Osteoblast (primary cell): ENCODE measurements at regions not wholly inside any gene's neighbourhood (a gene's known extent, or its start where the extent isn't known, plus 50 kb on each side); places are given as distances from the start of the nearest gene placed in this dataset.
"Not testable (repeated sequence)": the region's sequence is repeated elsewhere in the genome, so short reads cannot be mapped to it uniquely, and the experiment has no call there.

ENCODE experiments used
- DNase-seq: peaks from one replicate; pipeline ENCODE4 v3.0.0; 2011; ENCODE audit warnings: low spot score, mixed read lengths; ENCODE audit not compliant: insufficient read length; ENCODE audit errors: missing footprints
- H2AFZ ChIP-seq: 2 replicates; pipeline ENCODE4 v1.6.0; 2011; ENCODE audit warnings: mild to moderate bottlenecking, low read length
- H3K27ac ChIP-seq: 2 replicates; pipeline ENCODE4 v1.5.1; 2011; ENCODE audit warnings: mild to moderate bottlenecking, low read depth, low read length, moderate library complexity
- H3K27me3 ChIP-seq: 2 replicates; pipeline ENCODE4 v1.6.0; 2012; ENCODE audit warnings: mild to moderate bottlenecking, control low read depth, inconsistent platforms, low read length, moderate library complexity; ENCODE audit not compliant: insufficient read depth
- H3K36me3 ChIP-seq: 2 replicates; pipeline ENCODE4 v1.5.1; 2011; ENCODE audit warnings: mild to moderate bottlenecking, low read length, control low read depth, moderate library complexity; ENCODE audit not compliant: insufficient read depth
- H3K4me1 ChIP-seq: 2 replicates; pipeline ENCODE4 v1.5.1; 2011; ENCODE audit warnings: mild to moderate bottlenecking, low read length, control low read depth, moderate library complexity; ENCODE audit not compliant: insufficient read depth
- H3K4me2 ChIP-seq: 2 replicates; pipeline ENCODE4 v1.6.0; 2011; ENCODE audit warnings: mild to moderate bottlenecking, low read length; ENCODE audit not compliant: insufficient read depth
- H3K4me3 ChIP-seq: fragments of 200-600 bp; sonication (generic); 3 replicates; pipeline ENCODE4 v1.5.1; 2012; ENCODE audit warnings: mild to moderate bottlenecking, low read length, inconsistent platforms; ENCODE audit not compliant: insufficient read depth
- H3K79me2 ChIP-seq: 2 replicates; pipeline ENCODE4 v1.6.0; 2012; ENCODE audit warnings: mild to moderate bottlenecking, low read length, control low read depth, inconsistent platforms; ENCODE audit not compliant: insufficient read depth
- H3K9me3 ChIP-seq: 2 replicates; pipeline ENCODE4 v1.5.1; 2011; ENCODE audit warnings: low read depth, low read length, control low read depth
- H4K20me1 ChIP-seq: 2 replicates; pipeline ENCODE4 v1.6.0; 2012; ENCODE audit warnings: mild to moderate bottlenecking, low read length, control low read depth; ENCODE audit not compliant: insufficient read depth

DNA sequence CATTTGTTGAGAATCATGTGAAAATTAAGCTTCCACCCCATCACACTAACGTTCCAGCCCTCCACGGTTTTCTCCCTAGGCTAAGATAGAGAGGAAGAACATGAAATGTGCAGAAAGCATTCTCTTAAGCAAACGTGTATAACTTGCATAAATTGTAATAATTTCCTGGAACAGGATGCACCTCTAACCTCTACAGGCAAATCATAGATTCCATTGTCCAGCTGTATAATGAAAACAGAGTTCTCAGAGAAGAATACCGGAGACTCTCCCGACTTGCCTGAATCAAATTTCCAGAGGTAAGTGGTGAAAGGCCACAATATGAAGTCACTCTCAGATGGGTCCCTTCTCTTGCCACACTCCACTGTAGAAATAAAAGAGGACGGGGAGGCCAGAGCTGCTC lies 87.7 kb downstream of the PPIAL4A start:
- DNase-seq, H3K4me2 ChIP-seq, H3K79me2 ChIP-seq, H3K27ac ChIP-seq, H3K4me3 ChIP-seq, H3K4me1 ChIP-seq, H3K9me3 ChIP-seq, H3K36me3 ChIP-seq, H3K27me3 ChIP-seq, H4K20me1 ChIP-seq, H2AFZ ChIP-seq: not testable (repeated sequence)

DNA sequence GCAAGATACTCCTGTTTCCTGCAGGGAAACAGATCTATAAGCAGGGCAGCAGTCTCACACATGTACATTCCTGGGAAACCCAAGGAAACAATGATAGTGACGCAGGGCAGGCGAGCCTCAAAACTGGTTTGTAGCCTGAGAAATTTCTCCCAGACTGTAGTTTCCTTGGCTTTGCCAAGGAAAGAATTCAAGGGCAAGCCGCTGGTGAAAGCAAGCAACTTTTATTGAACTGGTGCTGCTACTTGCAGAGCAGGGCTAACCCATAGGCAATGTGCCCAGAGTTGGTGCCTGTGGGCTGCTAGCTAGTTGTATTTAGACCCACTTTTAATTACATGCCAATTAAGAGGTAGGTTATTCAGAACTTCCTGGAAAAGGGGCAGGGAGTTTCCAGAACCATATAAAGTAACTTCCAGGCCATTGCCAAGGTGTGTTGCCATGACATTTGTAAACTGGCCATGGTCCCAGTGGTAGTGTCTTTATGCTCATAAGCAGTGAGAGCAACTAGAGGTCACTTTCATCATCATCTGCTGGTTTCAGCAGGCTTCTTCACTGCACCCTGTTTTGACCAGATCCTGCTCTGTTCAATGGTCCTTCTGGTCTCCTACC lies 92.0 kb downstream of the PPIAL4A start:
- H3K36me3 ChIP-seq, H3K79me2 ChIP-seq, H3K9me3 ChIP-seq, H2AFZ ChIP-seq, H3K27ac ChIP-seq, H3K27me3 ChIP-seq, H3K4me1 ChIP-seq, H3K4me3 ChIP-seq, H4K20me1 ChIP-seq, DNase-seq, H3K4me2 ChIP-seq: not testable (repeated sequence)

DNA sequence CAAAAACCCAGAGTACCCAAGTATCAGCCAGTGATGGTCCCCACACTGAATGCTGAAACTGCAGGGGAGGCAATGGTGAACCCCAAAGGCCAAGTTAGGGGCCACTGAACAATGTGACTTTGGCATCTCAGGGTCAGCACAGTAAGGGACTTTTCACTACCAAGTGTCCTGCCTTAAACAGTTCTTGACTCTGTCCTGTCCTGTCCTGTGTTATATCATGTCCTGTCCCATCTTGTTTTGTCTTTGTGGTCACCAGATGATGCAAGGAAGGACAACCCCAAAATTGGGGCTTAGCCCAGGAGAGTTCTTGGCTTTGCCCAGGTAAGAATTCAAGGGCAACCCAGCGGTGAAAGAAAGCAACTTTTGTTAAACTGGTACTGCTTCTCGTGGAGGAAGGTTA lies 105.0 kb downstream of the PPIAL4A start:
- H3K4me3 ChIP-seq, H3K79me2 ChIP-seq, H3K4me2 ChIP-seq, H3K9me3 ChIP-seq, H3K27me3 ChIP-seq, H3K27ac ChIP-seq, H2AFZ ChIP-seq, DNase-seq, H3K4me1 ChIP-seq, H3K36me3 ChIP-seq, H4K20me1 ChIP-seq: not testable (repeated sequence)

GRCh38 chr1:120995025-120995424 lies 105.5 kb downstream of the PPIAL4A start:
- not testable (repeated sequence) for H3K4me1 ChIP-seq, H3K36me3 ChIP-seq, H2AFZ ChIP-seq, H3K4me2 ChIP-seq, H3K27ac ChIP-seq, H3K9me3 ChIP-seq, DNase-seq, H3K79me2 ChIP-seq, H3K27me3 ChIP-seq, H3K4me3 ChIP-seq, H4K20me1 ChIP-seq

DNA sequence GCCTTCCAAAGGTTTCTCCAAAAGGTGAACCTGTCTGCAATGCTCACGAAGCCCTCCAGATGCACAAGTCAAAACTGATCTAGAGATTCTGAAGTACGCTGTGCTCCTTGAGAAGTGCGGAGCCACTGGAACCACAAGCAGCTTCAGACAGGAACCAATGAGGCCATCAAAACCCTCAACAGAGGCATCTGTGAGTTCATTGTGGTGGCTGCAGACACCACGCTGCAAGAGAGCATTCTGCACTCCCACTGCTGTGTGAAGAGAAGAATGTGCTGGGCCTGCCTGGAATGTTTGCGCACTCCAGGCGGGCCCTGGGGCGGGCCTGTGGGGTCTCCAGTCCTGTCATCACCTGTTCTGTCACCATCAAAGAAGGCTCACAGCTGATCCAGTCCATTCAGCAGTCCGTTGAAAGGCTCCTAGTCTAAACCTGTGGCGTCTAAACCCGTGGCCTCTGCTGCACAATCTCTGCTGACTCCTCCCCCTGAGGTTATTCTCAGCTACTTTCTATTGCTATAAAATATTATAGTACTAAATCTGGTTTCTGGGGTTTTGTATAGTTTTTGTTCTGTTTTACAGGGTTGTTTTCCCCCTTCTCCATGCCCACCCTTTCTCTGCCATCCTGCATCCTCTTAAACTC lies 111.6 kb downstream of the PPIAL4A start:
- H2AFZ ChIP-seq, DNase-seq, H3K4me2 ChIP-seq, H3K79me2 ChIP-seq, H3K36me3 ChIP-seq, H3K9me3 ChIP-seq, H4K20me1 ChIP-seq, H3K4me3 ChIP-seq, H3K4me1 ChIP-seq, H3K27me3 ChIP-seq, H3K27ac ChIP-seq: not testable (repeated sequence)

GRCh38 chr1:121003230-121003629 lies 113.7 kb downstream of the PPIAL4A start:
- not testable (repeated sequence) for H3K27ac ChIP-seq, DNase-seq, H3K4me1 ChIP-seq, H4K20me1 ChIP-seq, H3K79me2 ChIP-seq, H3K4me2 ChIP-seq, H3K9me3 ChIP-seq, H3K4me3 ChIP-seq, H3K36me3 ChIP-seq, H2AFZ ChIP-seq
- H3K27me3 ChIP-seq = peaks cover 14% of the 10 kb centered on the region

DNA sequence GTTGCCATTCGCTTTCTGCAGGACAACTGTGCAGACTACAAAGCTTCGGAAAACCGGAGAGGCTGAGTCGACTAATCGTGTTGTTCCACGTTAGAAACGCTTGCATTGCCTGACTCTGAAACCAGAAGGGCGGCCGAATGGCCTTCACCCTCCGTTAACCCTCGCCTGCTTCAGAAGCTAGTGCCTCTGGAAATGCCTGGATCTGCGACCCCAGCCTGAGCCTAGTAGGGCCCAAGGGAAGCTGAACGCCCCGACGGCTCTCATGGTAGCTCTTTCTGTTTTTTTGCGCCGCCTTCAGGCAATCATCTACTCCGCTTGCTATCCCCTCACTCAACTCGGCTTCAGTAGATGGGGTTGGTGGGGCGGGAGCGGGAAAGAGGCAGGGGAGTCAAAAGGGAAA lies 117.3 kb downstream of the PPIAL4A start:
- not testable (repeated sequence) for H3K27ac ChIP-seq, H3K4me1 ChIP-seq, DNase-seq, H2AFZ ChIP-seq, H3K4me3 ChIP-seq, H4K20me1 ChIP-seq, H3K79me2 ChIP-seq, H3K9me3 ChIP-seq, H3K4me2 ChIP-seq, H3K36me3 ChIP-seq
- H3K27me3 ChIP-seq = peaks cover 22% of the 10 kb centered on the region

- H3K27me3 ChIP-seq = peaks cover 22% of the 10 kb centered on the region
- not testable (repeated sequence) for H3K9me3 ChIP-seq, H3K4me3 ChIP-seq, H3K4me2 ChIP-seq, H3K27ac ChIP-seq, DNase-seq, H3K36me3 ChIP-seq, H3K4me1 ChIP-seq, H2AFZ ChIP-seq, H4K20me1 ChIP-seq, H3K79me2 ChIP-seq
Observed at GRCh38 chr1:121007755-121008154, 118.2 kb downstream of the PPIAL4A start.

DNA sequence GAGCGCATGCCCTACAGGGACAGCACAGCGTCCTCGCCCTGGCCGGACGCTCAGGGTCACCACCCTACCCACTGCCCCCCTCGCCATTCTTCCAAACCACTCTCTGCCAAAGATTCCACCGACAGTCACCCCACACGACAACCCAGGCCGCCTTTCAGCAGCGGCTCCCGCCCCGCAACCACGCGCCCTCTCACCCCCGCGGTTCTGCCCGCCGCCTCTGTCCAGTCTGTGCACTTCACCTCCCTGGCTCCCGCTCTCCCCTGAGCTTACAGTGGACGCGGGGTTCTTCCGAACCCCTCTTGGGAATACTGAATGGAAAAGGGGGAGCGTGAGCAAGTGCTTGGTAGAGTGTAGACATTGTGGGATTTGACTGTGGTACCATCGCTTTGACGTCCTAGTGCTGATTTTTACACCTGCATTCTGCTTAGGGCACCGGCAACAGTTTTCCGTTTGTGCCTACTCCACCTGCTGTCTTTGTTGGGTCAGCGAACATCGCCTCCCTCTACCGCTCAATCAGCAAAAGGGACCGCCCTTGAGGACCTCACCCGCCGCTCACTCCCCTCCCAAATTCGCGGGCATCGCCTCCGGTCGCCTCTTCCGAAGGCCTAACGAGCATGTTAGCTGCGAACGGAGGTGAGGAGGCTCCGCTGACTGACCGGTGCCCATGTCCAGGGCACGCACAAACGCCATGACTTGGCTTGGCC lies 119.1 kb downstream of the PPIAL4A start:
- H3K79me2 ChIP-seq, H3K4me1 ChIP-seq, H4K20me1 ChIP-seq, H3K27ac ChIP-seq, H3K9me3 ChIP-seq, H3K4me3 ChIP-seq, H2AFZ ChIP-seq, H3K36me3 ChIP-seq, H3K4me2 ChIP-seq, DNase-seq: not testable (repeated sequence)
- peaks cover 22% of the 10 kb centered on the region for H3K27me3 ChIP-seq
